Fibroblast of lung (primary cell): ENCODE measurements at regions not wholly inside any gene's neighbourhood (a gene's known extent, or its start where the extent isn't known, plus 50 kb on each side); places are given as distances from the start of the nearest gene placed in this dataset.
"Not testable (repeated sequence)": the region's sequence is repeated elsewhere in the genome, so short reads cannot be mapped to it uniquely, and the experiment has no call there.

ENCODE experiments used
- DNase-seq, 2 donors: peaks; one replicate each; pipeline versions ENCODE4 v3.0.0 to v3.0.0-alpha.2; 2010; ENCODE audit warnings: low read depth in 2 of 2
- H2AFZ ChIP-seq: 2 replicates; pipeline ENCODE4 v1.5.1; 2012; ENCODE audit warnings: low read length, control low read depth, inconsistent platforms
- H3K27ac ChIP-seq: 2 replicates; pipeline ENCODE4 v1.5.1; 2011; ENCODE audit warnings: low read length, control low read depth; ENCODE audit not compliant: insufficient read depth
- H3K27me3 ChIP-seq: 2 replicates; pipeline ENCODE4 v1.5.1; 2011; ENCODE audit warnings: mild to moderate bottlenecking, low read length; ENCODE audit not compliant: control insufficient read depth, insufficient read depth
- H3K36me3 ChIP-seq: 2 replicates; pipeline ENCODE4 v1.5.1; 2011; ENCODE audit warnings: low read length; ENCODE audit not compliant: control insufficient read depth, insufficient read depth
- H3K4me1 ChIP-seq: 2 replicates; pipeline ENCODE4 v1.5.1; 2011; ENCODE audit warnings: low read length; ENCODE audit not compliant: control insufficient read depth, insufficient read depth; ENCODE audit errors: extremely low read depth
- H3K4me2 ChIP-seq: 2 replicates; pipeline ENCODE4 v1.5.1; 2011; ENCODE audit warnings: low read length, control low read depth; ENCODE audit not compliant: insufficient read depth; ENCODE audit errors: extremely low read depth
- H3K4me3 ChIP-seq, 4 experiments: fragments of 200-600 bp in 1 of 4; sonication (generic) in 1 of 4; replicated peaks in 1 of 4; 2 replicates each; pipeline ENCODE4 v1.5.1; 2011 to 2016; ENCODE audit warnings: low read length in 4 of 4, low read depth in 3 of 4, mild to moderate bottlenecking in 3 of 4, control low read depth in 2 of 4, inconsistent platforms in 1 of 4, mixed read lengths in 1 of 4; ENCODE audit not compliant: insufficient read depth in 1 of 4; ENCODE audit errors: control extremely low read depth in 1 of 4
- H3K79me2 ChIP-seq: 2 replicates; pipeline ENCODE4 v1.5.1; 2012; ENCODE audit warnings: mild to moderate bottlenecking, low read length, inconsistent platforms; ENCODE audit not compliant: control insufficient read depth, insufficient read depth
- H3K9ac ChIP-seq: 2 replicates; pipeline ENCODE4 v1.5.1; 2011; ENCODE audit warnings: mild to moderate bottlenecking, low read length, control low read depth; ENCODE audit not compliant: insufficient read depth
- H3K9me3 ChIP-seq: 2 replicates; pipeline ENCODE4 v1.5.1; 2012; ENCODE audit warnings: low read depth, low read length; ENCODE audit not compliant: control insufficient read depth, insufficient read depth
- H4K20me1 ChIP-seq: 2 replicates; pipeline ENCODE4 v1.5.1; 2011; ENCODE audit warnings: low read length; ENCODE audit not compliant: control insufficient read depth, insufficient read depth; ENCODE audit errors: extremely low read depth

DNA sequence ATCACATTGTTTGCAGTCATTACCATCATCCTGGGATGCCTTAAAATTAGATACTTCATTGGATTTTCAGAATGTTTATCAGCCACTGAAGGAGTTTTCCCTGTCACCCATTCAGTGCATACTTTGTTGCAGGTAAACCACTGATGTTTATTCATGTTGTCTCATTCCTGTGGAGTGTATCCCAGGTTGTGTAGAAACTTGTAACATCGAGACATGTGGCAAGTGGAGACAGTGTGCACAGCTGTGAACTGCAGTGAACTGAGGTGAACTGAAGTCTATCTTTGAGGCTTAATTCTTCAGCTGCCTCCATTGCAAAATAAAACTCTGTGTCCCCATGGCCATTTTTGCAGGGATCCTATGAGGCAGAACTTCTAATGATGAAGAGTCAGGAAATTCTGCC is 2911.4 kb downstream of the RPIA start:
- H3K27ac ChIP-seq, H2AFZ ChIP-seq, H3K4me1 ChIP-seq, H3K9me3 ChIP-seq, H3K4me2 ChIP-seq, H4K20me1 ChIP-seq, H3K36me3 ChIP-seq, H3K27me3 ChIP-seq, H3K79me2 ChIP-seq, H3K4me3 ChIP-seq, DNase-seq, H3K9ac ChIP-seq: not testable (repeated sequence)

GRCh38 chr2:91603996-91604395 is 2912.5 kb downstream of the RPIA start:
- not testable (repeated sequence) for H3K36me3 ChIP-seq, H3K9me3 ChIP-seq, H2AFZ ChIP-seq, H4K20me1 ChIP-seq, H3K9ac ChIP-seq, H3K4me3 ChIP-seq, H3K27me3 ChIP-seq, DNase-seq, H3K4me1 ChIP-seq, H3K79me2 ChIP-seq, H3K4me2 ChIP-seq, H3K27ac ChIP-seq

- not testable (repeated sequence) for H3K4me2 ChIP-seq, DNase-seq, H3K79me2 ChIP-seq, H3K27me3 ChIP-seq, H3K36me3 ChIP-seq, H3K9me3 ChIP-seq, H3K4me1 ChIP-seq, H2AFZ ChIP-seq, H3K27ac ChIP-seq, H3K4me3 ChIP-seq, H4K20me1 ChIP-seq, H3K9ac ChIP-seq
Measured at GRCh38 chr2:91604629-91605028, 2913.2 kb downstream of the RPIA start.

- H3K4me2 ChIP-seq, H3K27me3 ChIP-seq, H4K20me1 ChIP-seq, H3K79me2 ChIP-seq, H3K4me1 ChIP-seq, H3K9me3 ChIP-seq, H3K36me3 ChIP-seq, H2AFZ ChIP-seq, H3K9ac ChIP-seq, H3K4me3 ChIP-seq, DNase-seq, H3K27ac ChIP-seq: not testable (repeated sequence)
Measured at GRCh38 chr2:91623739-91624138, 2932.3 kb downstream of the RPIA start.

GRCh38 chr2:91628471-91628870 is 2937.0 kb downstream of the RPIA start:
- H3K9me3 ChIP-seq, H3K27me3 ChIP-seq, H3K79me2 ChIP-seq, H3K27ac ChIP-seq, H3K4me1 ChIP-seq, H3K4me2 ChIP-seq, H3K9ac ChIP-seq, H4K20me1 ChIP-seq, DNase-seq, H2AFZ ChIP-seq, H3K4me3 ChIP-seq, H3K36me3 ChIP-seq: not testable (repeated sequence)

DNA sequence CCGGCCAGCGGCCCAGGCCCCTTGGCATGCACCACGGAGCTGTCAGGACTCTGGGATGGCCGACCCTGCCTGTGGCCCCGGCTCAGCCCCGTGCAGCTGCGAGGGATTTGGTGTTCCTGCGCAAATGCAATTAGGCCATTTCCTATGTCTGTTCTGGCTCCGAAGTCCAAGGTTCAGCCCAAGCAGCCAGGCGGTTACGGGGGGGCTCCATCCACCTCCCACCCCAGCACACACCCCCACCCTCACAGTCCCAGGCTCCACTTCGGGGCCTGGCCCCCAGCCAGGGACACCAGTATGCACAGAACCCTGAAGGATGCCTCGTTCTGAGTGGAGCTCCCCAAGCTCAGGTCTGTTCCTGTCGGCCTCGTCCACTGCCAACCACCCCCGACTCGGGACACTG is 2965.7 kb downstream of the RPIA start:
- peak; percentile 43 to 86 for DNase-seq
- H3K36me3 ChIP-seq, H3K27me3 ChIP-seq, H3K9me3 ChIP-seq, H4K20me1 ChIP-seq, H3K9ac ChIP-seq, H3K4me1 ChIP-seq, H3K4me2 ChIP-seq, H3K4me3 ChIP-seq, H3K79me2 ChIP-seq, H2AFZ ChIP-seq, H3K27ac ChIP-seq: not testable (repeated sequence)

DNA sequence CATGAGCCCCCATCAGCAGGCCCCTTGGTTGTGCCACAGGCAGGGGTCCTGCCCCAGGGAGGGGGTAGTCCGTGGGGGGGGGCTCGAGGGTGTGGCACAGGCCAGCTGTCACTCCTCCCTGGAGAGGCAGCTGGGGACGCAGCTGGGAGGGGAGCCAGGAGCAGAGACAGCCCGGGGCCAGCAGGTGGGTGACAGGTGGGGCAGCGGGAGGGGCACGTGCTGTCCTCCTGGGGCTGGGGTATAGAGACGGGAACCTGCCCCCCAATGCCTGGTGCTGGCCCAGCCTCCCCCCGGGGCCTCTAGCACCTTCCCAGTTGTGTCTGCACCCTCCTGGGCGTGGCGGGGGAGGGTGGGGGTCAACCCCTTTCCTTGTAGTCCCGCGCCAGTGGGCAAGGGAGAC is 2966.9 kb downstream of the RPIA start:
- DNase-seq, H3K36me3 ChIP-seq, H2AFZ ChIP-seq, H3K27me3 ChIP-seq, H3K27ac ChIP-seq, H4K20me1 ChIP-seq, H3K4me1 ChIP-seq, H3K4me3 ChIP-seq, H3K4me2 ChIP-seq, H3K9ac ChIP-seq, H3K9me3 ChIP-seq, H3K79me2 ChIP-seq: not testable (repeated sequence)
